Liver (tissue), 7 donors: ENCODE measurements at regions not wholly inside any gene's neighbourhood (a gene's known extent, or its start where the extent isn't known, plus 50 kb on each side); places are given as distances from the start of the nearest gene placed in this dataset.

ENCODE experiments used
- DNase-seq: peaks from one replicate; pipeline ENCODE4 v3.0.0-alpha.2; 2017; ENCODE audit warnings: low spot score
- H3K27ac ChIP-seq, 2 donors: one replicate each; pipeline ENCODE4 v1.7.0; 2013; ENCODE audit warnings: inconsistent platforms in 2 of 2, low read length in 2 of 2, control low read depth in 1 of 2, low read depth in 1 of 2, mild to moderate bottlenecking in 1 of 2
- H3K27me3 ChIP-seq, 4 donors: one replicate each; pipeline versions ENCODE4 v1.6.1 to v1.7.0; 2013; ENCODE audit warnings: low read length in 3 of 4, inconsistent platforms in 1 of 4, mild to moderate bottlenecking in 1 of 4, moderate library complexity in 1 of 4; ENCODE audit not compliant: control insufficient read depth in 4 of 4, insufficient read depth in 4 of 4
- H3K36me3 ChIP-seq, 4 donors: one replicate each; pipeline versions ENCODE4 v1.6.1 to v1.7.0; 2013; ENCODE audit warnings: low read length in 3 of 4, mild to moderate bottlenecking in 3 of 4, low read depth in 1 of 4, moderate library complexity in 1 of 4; ENCODE audit not compliant: control insufficient read depth in 4 of 4, insufficient read depth in 3 of 4
- H3K4me1 ChIP-seq, 4 donors: one replicate each; pipeline versions ENCODE4 v1.6.1 to v1.7.0; 2013; ENCODE audit warnings: low read length in 3 of 4, mild to moderate bottlenecking in 3 of 4, moderate library complexity in 1 of 4; ENCODE audit not compliant: control insufficient read depth in 4 of 4, insufficient read depth in 4 of 4
- H3K4me3 ChIP-seq, 3 donors: one replicate each; pipeline versions ENCODE4 v1.6.1 to v1.7.0; 2013; ENCODE audit warnings: low read length in 3 of 3, control low read depth in 1 of 3, low read depth in 1 of 3, mild to moderate bottlenecking in 1 of 3
- H3K9ac ChIP-seq, 2 donors: one replicate each; pipeline ENCODE4 v1.7.0; 2013; ENCODE audit warnings: low read length in 2 of 2, mild to moderate bottlenecking in 2 of 2, moderate library complexity in 2 of 2, control low read depth in 1 of 2, low read depth in 1 of 2
- H3K9me3 ChIP-seq, 4 donors: one replicate each; pipeline versions ENCODE4 v1.6.1 to v1.7.0; 2013; ENCODE audit warnings: low read length in 3 of 4; ENCODE audit not compliant: control insufficient read depth in 4 of 4
- EGR1 ChIP-seq, 2 donors: IDR thresholded peaks; 2 replicates each; pipeline ENCODE4 v1.6.1; 2016 to 2018; ENCODE audit warnings: antibody characterized with exemption in 2 of 2, low read depth in 2 of 2
- FOXA1 ChIP-seq: IDR thresholded peaks from 2 replicates; pipeline ENCODE4 v1.6.1; 2016; ENCODE audit warnings: antibody characterized with exemption
- FOXA2 ChIP-seq: IDR thresholded peaks from 2 replicates; pipeline ENCODE4 v1.6.1; 2016; ENCODE audit warnings: antibody characterized with exemption
- GABPA ChIP-seq, 2 donors: IDR thresholded peaks in 1 of 2; conservative IDR thresholded peaks in 1 of 2; 2 replicates each; pipeline ENCODE4 v1.6.1; 2016; ENCODE audit warnings: antibody characterized with exemption in 2 of 2, mild to moderate bottlenecking in 1 of 2, moderate library complexity in 1 of 2
- HNF4A ChIP-seq, 2 donors: conservative IDR thresholded peaks; 2 replicates each; pipeline ENCODE4 v1.6.1; 2016; ENCODE audit warnings: antibody characterized with exemption in 2 of 2, mild to moderate bottlenecking in 2 of 2
- JUND ChIP-seq, 2 donors: IDR thresholded peaks; 2 replicates each; pipeline ENCODE4 v1.6.1; 2016; ENCODE audit warnings: antibody characterized with exemption in 2 of 2
- RXRA ChIP-seq, 2 donors: IDR thresholded peaks; 2 replicates each; pipeline ENCODE4 v1.6.1; 2017 to 2018; ENCODE audit warnings: antibody characterized with exemption in 2 of 2, mild to moderate bottlenecking in 1 of 2
- SP1 ChIP-seq: IDR thresholded peaks from 2 replicates; pipeline ENCODE4 v1.6.1; 2018; ENCODE audit warnings: antibody characterized with exemption, mild to moderate bottlenecking
- TAF1 ChIP-seq: conservative IDR thresholded peaks from 2 replicates; pipeline ENCODE4 v1.6.1; 2016; ENCODE audit warnings: antibody characterized with exemption, mild to moderate bottlenecking
- WGBS: extraction: QIAGEN DNeasy Blood & Tissue Kit; methylation state at CpG from one replicate; pipeline ENCODE4 v1.1.7; 2013; 5-methylcytosine and 5-hydroxymethylcytosine counted together
- TF ChIP-seq, protein P1 (sequence below): IDR thresholded peaks from 2 replicates; pipeline ENCODE4 v1.6.1; 2016; ENCODE audit warnings: antibody characterized with exemption, mild to moderate bottlenecking
- TF ChIP-seq, protein P2 (sequence below): IDR thresholded peaks from 2 replicates; pipeline ENCODE4 v1.6.1; 2016; ENCODE audit warnings: antibody characterized with exemption
- TF ChIP-seq, protein P3 (sequence below): IDR thresholded peaks from 2 replicates; pipeline ENCODE4 v1.6.1; 2016; ENCODE audit warnings: antibody characterized with exemption
- donor health status: healthy.
- donor health status: healthy.
- donor health status: healthy.
- donor health status: healthy.

DNA sequence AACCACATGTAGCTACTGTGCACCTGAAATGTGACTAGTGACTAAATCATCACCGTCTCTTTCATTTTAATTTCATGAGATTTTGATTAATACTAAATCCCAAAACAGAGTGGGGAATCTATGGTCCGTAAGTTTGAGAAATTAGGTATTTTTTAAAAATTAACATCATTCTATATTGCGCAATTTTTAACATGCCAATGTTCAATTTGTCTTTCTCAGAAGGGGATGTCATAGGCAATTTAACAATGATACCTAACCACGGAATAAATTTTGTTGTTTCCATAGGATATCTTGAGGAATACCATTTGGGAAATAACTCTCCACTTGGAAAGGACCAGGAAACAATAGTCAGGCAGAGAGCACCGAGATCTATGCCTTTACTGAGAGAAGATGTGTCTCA lies 267.7 kb downstream of the FAM76B start:
- Histone ChIP-seq H3K4me3 (no peak overlapping the region), H3K9me3 (no peaks in the 10 kb centered on the region), H3K27ac (no peak overlapping the region), H3K36me3 (no peaks in the 10 kb centered on the region), H3K27me3 (no peaks in the 10 kb centered on the region), H3K9ac (no peak overlapping the region), H3K4me1 (no peaks in the 10 kb centered on the region)
- WGBS = 89% methylated on average over 5 of the region's 5 CpGs
- no peak for DNase-seq
- TF ChIP-seq HNF4A (conservative IDR thresholded peaks at IDR 0.05) (no peak), RXRA (IDR thresholded peaks at IDR 0.05) (no peak), FOXA1 (no peak)
- TF ChIP-seq, protein P1, sequence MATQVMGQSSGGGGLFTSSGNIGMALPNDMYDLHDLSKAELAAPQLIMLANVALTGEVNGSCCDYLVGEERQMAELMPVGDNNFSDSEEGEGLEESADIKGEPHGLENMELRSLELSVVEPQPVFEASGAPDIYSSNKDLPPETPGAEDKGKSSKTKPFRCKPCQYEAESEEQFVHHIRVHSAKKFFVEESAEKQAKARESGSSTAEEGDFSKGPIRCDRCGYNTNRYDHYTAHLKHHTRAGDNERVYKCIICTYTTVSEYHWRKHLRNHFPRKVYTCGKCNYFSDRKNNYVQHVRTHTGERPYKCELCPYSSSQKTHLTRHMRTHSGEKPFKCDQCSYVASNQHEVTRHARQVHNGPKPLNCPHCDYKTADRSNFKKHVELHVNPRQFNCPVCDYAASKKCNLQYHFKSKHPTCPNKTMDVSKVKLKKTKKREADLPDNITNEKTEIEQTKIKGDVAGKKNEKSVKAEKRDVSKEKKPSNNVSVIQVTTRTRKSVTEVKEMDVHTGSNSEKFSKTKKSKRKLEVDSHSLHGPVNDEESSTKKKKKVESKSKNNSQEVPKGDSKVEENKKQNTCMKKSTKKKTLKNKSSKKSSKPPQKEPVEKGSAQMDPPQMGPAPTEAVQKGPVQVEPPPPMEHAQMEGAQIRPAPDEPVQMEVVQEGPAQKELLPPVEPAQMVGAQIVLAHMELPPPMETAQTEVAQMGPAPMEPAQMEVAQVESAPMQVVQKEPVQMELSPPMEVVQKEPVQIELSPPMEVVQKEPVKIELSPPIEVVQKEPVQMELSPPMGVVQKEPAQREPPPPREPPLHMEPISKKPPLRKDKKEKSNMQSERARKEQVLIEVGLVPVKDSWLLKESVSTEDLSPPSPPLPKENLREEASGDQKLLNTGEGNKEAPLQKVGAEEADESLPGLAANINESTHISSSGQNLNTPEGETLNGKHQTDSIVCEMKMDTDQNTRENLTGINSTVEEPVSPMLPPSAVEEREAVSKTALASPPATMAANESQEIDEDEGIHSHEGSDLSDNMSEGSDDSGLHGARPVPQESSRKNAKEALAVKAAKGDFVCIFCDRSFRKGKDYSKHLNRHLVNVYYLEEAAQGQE = no peak
- TF ChIP-seq, protein P2, sequence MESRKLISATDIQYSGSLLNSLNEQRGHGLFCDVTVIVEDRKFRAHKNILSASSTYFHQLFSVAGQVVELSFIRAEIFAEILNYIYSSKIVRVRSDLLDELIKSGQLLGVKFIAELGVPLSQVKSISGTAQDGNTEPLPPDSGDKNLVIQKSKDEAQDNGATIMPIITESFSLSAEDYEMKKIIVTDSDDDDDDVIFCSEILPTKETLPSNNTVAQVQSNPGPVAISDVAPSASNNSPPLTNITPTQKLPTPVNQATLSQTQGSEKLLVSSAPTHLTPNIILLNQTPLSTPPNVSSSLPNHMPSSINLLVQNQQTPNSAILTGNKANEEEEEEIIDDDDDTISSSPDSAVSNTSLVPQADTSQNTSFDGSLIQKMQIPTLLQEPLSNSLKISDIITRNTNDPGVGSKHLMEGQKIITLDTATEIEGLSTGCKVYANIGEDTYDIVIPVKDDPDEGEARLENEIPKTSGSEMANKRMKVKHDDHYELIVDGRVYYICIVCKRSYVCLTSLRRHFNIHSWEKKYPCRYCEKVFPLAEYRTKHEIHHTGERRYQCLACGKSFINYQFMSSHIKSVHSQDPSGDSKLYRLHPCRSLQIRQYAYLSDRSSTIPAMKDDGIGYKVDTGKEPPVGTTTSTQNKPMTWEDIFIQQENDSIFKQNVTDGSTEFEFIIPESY = no peak

DNA sequence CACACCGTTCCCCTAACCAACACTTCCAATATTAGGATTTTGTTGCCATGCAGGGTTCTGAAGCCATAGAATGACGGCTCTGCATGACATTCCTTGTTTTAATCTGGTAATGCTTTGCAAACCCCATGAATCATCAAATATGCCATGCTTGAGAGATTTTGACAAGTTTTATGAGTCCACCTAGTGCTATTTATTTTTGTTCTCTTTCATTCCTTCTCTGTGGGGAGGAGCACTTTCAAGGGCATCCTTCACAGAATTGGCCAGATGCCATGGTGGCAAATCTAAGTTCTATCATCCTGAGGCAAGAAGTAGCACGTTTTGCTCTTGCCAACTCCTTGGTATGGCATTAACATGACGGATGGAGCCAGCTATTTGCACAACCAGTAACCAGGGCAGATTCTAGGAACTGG lies 268.4 kb downstream of the FAM76B start:
- Histone ChIP-seq H3K9ac (no peak overlapping the region), H3K27me3 (no peaks in the 10 kb centered on the region), H3K4me1 (no peaks in the 10 kb centered on the region), H3K4me3 (no peak overlapping the region), H3K9me3 (no peaks in the 10 kb centered on the region), H3K27ac (no peak overlapping the region), H3K36me3 (no peaks in the 10 kb centered on the region)
- no peak for TF ChIP-seq FOXA2
- no peak for TF ChIP-seq TAF1
- no peak for DNase-seq
- WGBS = 73% methylated on average over 4 of the region's 4 CpGs

DNA sequence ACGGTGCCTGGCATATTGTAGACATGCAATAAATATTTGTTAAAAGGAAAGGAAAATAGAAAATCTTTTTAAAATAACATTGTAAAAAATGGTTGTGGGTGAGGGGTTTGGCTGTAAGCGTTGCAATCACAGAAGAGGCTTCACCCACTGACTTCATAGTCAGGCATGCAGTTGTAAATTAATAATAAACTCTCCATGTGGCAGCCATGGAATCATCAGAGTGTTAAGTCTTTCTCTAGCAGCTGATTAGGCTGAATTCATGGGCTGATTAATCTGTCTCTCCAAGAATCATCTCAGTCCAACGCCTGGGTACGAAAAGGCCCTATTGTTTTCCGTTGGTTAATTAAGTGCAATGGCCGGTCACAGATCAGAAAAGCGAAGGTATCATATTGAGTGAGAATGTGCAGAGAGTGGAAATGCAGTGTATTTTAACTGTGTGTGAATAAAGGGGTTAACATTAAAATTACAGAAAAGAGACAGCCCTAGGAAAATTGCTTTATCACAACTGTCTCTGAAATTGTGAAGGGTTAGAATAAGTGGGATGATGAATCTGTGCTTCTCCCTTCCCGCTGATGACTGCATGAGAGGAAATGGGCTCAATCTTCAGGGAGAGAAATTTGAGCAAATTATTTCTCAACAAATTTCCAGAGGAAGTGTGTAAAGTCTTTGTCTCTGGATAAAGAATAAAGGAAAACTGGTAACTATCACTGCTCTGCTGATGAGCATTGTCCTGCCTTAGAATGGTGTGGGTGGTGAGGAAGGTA lies 269.0 kb downstream of the FAM76B start:
- DNase-seq = no peak
- TF ChIP-seq EGR1 (IDR thresholded peaks at IDR 0.05; ENCODE audit: low read depth in 2 of 2) (no peak), SP1 (no peak), FOXA2 (no peak), JUND (IDR thresholded peaks at IDR 0.05) (no peak), GABPA (IDR thresholded peaks at IDR 0.05 in 1 of 2, conservative IDR thresholded peaks at IDR 0.05 in 1 of 2) (no peak), RXRA (IDR thresholded peaks at IDR 0.05) (no peak), TAF1 (no peak), FOXA1 (no peak)
- TF ChIP-seq, protein P3, sequence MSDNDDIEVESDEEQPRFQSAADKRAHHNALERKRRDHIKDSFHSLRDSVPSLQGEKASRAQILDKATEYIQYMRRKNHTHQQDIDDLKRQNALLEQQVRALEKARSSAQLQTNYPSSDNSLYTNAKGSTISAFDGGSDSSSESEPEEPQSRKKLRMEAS = no peak
- H3K4me1 ChIP-seq = no peaks in the 10 kb centered on the region
- H3K27ac ChIP-seq = no peak overlapping the region
- H3K4me3 ChIP-seq = no peak overlapping the region
- H3K27me3 ChIP-seq = no peaks in the 10 kb centered on the region
- H3K9me3 ChIP-seq = no peaks in the 10 kb centered on the region
- no peak overlapping the region for H3K9ac ChIP-seq
- no peaks in the 10 kb centered on the region for H3K36me3 ChIP-seq
- 91% methylated on average over 8 of the region's 8 CpGs for WGBS
